Neural progenitor cell (in vitro differentiated cells): ENCODE measurements at regions not wholly inside any gene's neighbourhood (a gene's known extent, or its start where the extent isn't known, plus 50 kb on each side); places are given as distances from the start of the nearest gene placed in this dataset.

Source experiments
- CTCF ChIP-seq: fragments of 200-600 bp; sonication (generic); IDR thresholded peaks from 2 replicates; pipeline ENCODE4 v1.5.1; 2017; ENCODE audit warnings: antibody characterized with exemption, mild to moderate bottlenecking
- EZH2 ChIP-seq: fragments of 200-600 bp; sonication (generic); IDR thresholded peaks from 2 replicates; pipeline ENCODE4 v1.6.1; 2017; ENCODE audit warnings: antibody characterized with exemption, mild to moderate bottlenecking, moderate library complexity
- EZH2phosphoT487 ChIP-seq: fragments of 200-600 bp; sonication (generic); IDR thresholded peaks from 2 replicates; pipeline ENCODE4 v1.6.1; 2017; ENCODE audit warnings: antibody characterized with exemption

- TF ChIP-seq CTCF (no peak), EZH2phosphoT487 (no peak), EZH2 (no peak)
Measured at GRCh38 chr15:94080989-94081605, 150.3 kb upstream of the MCTP2 start.
